Progenitor cell of endocrine pancreas (in vitro differentiated cells): ENCODE measurements at regions not wholly inside any gene's neighbourhood (a gene's known extent, or its start where the extent isn't known, plus 50 kb on each side); places are given as distances from the start of the nearest gene placed in this dataset.
A peak's percentile ranks its signal among the peaks of the same experiment; 100 is the strongest.

Experiments
- DNase-seq: peaks from one replicate; pipeline ENCODE4 v3.0.0; 2021; ENCODE audit warnings: low spot score; ENCODE audit not compliant: unreplicated experiment
- H3K27ac Mint-ChIP-seq: 2 replicates; pipeline ENCODE4 v1.8.0; 2021; ENCODE audit warnings: mild to moderate bottlenecking, moderate library complexity, mixed read lengths
- H3K27me3 Mint-ChIP-seq: 2 replicates; pipeline ENCODE4 v1.8.0; 2021; ENCODE audit warnings: mixed read lengths
- H3K36me3 Mint-ChIP-seq: 2 replicates; pipeline ENCODE4 v1.8.0; 2022; ENCODE audit warnings: mixed read lengths; ENCODE audit not compliant: insufficient read depth
- H3K4me1 Mint-ChIP-seq: 2 replicates; pipeline ENCODE4 v1.8.0; 2021; ENCODE audit warnings: low read depth, mixed read lengths
- H3K4me3 Mint-ChIP-seq: 2 replicates; pipeline ENCODE4 v1.8.0; 2021; ENCODE audit warnings: low read depth, mild to moderate bottlenecking, moderate library complexity, mixed read lengths
- H3K9me3 Mint-ChIP-seq: 2 replicates; pipeline ENCODE4 v1.8.0; 2021; ENCODE audit warnings: low read depth, mixed read lengths
- CTCF ChIP-seq: fragments of 200-600 bp; sonication (generic); IDR thresholded peaks from one replicate; pipeline ENCODE4 v1.5.0; 2021; ENCODE audit warnings: antibody characterized with exemption, mild to moderate bottlenecking; ENCODE audit not compliant: unreplicated experiment

GRCh38 chr17:81345228-81346089, 49.8 kb upstream of the BAHCC1 start:
- Mint-ChIP-seq H3K4me1 (peaks cover 16% of the 10 kb centered on the region), H3K36me3 (peaks cover 16% of the 10 kb centered on the region), H3K27ac (peak overlapping the region; percentile 97), H3K4me3 (peak overlapping the region; percentile 94), H3K9me3 (no peaks in the 10 kb centered on the region), H3K27me3 (no peaks in the 10 kb centered on the region)
- peak; percentile 46 for TF ChIP-seq CTCF
- DNase-seq: peak; percentile 62
